Uterus (tissue), 3 donors: ENCODE measurements at regions not wholly inside any gene's neighbourhood (a gene's known extent, or its start where the extent isn't known, plus 50 kb on each side); places are given as distances from the start of the nearest gene placed in this dataset.
A peak's percentile ranks its signal among the peaks of the same experiment; 100 is the strongest.

ENCODE experiments used
- DNase-seq, 2 donors: peaks; one replicate each; pipeline ENCODE4 v3.0.0-alpha.2; 2019 to 2020
- H3K27ac ChIP-seq, 2 donors: fragments of 200-600 bp; sonication (generic); 1 replicate in 1 of 2; 2 replicates in 1 of 2; pipeline ENCODE4 v1.5.1; 2016 to 2018
- H3K27me3 ChIP-seq, 2 donors: fragments of 200-600 bp; sonication (generic); one replicate each; pipeline ENCODE4 v1.5.1; 2018 to 2019; ENCODE audit warnings: control low read depth in 1 of 2
- H3K36me3 ChIP-seq, 2 donors: fragments of 200-600 bp; sonication (generic); one replicate each; pipeline ENCODE4 v1.5.1; 2019; ENCODE audit warnings: control low read depth in 1 of 2
- H3K4me1 ChIP-seq, 2 donors: fragments of 200-600 bp; sonication (generic); one replicate each; pipeline ENCODE4 v1.5.1; 2018 to 2019; ENCODE audit warnings: control low read depth in 1 of 2
- H3K4me3 ChIP-seq, 2 donors: fragments of 200-600 bp; sonication (generic); 1 replicate in 1 of 2; 2 replicates in 1 of 2; pipeline ENCODE4 v1.5.1; 2018 to 2019; ENCODE audit warnings: mild to moderate bottlenecking in 1 of 2
- H3K9me3 ChIP-seq, 2 donors: fragments of 200-600 bp; sonication (generic); one replicate each; pipeline ENCODE4 v1.5.1; 2019; ENCODE audit warnings: control low read depth in 1 of 2
- POLR2A ChIP-seq, 2 donors: fragments of 450-650 bp; IDR thresholded peaks; one replicate each; pipeline ENCODE4 v1.6.1; 2016; ENCODE audit warnings: antibody characterized with exemption in 2 of 2, mild to moderate bottlenecking in 1 of 2, moderate library complexity in 1 of 2
- intact Hi-C: fragments of 100-400 bp; cut with DNase I; formaldehyde crosslinking; loops from one replicate; pipeline ENCODE4 v1.15.1; 2023; ENCODE audit warnings: low total_unique reads
- TF ChIP-seq, protein P1 (sequence below), 4 experiments: fragments of 200-600 bp in 2 of 4; fragments of 450-650 bp in 2 of 4; sonication (generic) in 2 of 4; IDR thresholded peaks; one replicate each; pipeline ENCODE4 v1.5.1; 2016 to 2019; ENCODE audit warnings: antibody characterized with exemption in 4 of 4, mild to moderate bottlenecking in 2 of 4, moderate library complexity in 1 of 4
- donor health status: DM: yes; HTN: yes; CAD: no.

DNA sequence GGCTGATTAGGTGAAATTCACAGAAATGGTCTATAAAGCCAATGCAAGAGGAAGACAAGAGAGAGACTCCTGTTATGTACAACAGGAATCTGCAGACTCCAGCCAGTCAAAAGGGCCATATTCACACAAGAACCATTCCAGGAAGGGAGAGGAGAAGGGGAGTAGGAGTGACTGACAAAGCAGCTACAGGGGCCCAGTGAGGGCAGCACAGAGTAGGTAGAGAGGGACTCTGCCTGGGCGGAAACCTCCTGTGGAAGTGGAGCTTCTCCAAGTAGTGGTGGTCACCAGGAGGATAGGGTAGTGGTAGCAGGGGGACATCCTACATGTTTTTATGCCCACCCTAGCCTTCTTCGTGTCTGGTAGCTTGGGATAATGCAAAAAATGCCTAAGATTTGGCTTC is 667.3 kb downstream of the ACTL7B start:
- H3K27ac ChIP-seq = no peak overlapping the region
- TF ChIP-seq POLR2A (IDR thresholded peaks at IDR 0.05) = no peak
- TF ChIP-seq, protein P1, sequence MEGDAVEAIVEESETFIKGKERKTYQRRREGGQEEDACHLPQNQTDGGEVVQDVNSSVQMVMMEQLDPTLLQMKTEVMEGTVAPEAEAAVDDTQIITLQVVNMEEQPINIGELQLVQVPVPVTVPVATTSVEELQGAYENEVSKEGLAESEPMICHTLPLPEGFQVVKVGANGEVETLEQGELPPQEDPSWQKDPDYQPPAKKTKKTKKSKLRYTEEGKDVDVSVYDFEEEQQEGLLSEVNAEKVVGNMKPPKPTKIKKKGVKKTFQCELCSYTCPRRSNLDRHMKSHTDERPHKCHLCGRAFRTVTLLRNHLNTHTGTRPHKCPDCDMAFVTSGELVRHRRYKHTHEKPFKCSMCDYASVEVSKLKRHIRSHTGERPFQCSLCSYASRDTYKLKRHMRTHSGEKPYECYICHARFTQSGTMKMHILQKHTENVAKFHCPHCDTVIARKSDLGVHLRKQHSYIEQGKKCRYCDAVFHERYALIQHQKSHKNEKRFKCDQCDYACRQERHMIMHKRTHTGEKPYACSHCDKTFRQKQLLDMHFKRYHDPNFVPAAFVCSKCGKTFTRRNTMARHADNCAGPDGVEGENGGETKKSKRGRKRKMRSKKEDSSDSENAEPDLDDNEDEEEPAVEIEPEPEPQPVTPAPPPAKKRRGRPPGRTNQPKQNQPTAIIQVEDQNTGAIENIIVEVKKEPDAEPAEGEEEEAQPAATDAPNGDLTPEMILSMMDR (IDR thresholded peaks at IDR 0.05) = no peak
- H3K4me1 ChIP-seq = no peaks in the 10 kb centered on the region
- DNase-seq = no peak
- H3K36me3 ChIP-seq = no peaks in the 10 kb centered on the region
- H3K27me3 ChIP-seq = no peaks in the 10 kb centered on the region
- intact Hi-C loops = no loop called here
- no peaks in the 10 kb centered on the region for H3K9me3 ChIP-seq
- no peak overlapping the region for H3K4me3 ChIP-seq

GRCh38 chr9:108186642-108187395 is 669.0 kb downstream of the ACTL7B start:
- Histone ChIP-seq H3K27me3 (no peaks in the 10 kb centered on the region), H3K9me3 (no peaks in the 10 kb centered on the region), H3K36me3 (no peaks in the 10 kb centered on the region), H3K4me1 (no peaks in the 10 kb centered on the region), H3K4me3 (no peak overlapping the region), H3K27ac (no peak overlapping the region)
- DNase-seq = peak in 1 of 2 donors; percentile 40
- TF ChIP-seq, protein P1 (IDR thresholded peaks at IDR 0.05) = no peak
- TF ChIP-seq POLR2A (IDR thresholded peaks at IDR 0.05) = no peak
- intact Hi-C loops = no loop called here

- DNase-seq = no peak
- Histone ChIP-seq H3K4me3 (no peak overlapping the region), H3K9me3 (no peaks in the 10 kb centered on the region), H3K27ac (no peak overlapping the region), H3K36me3 (no peaks in the 10 kb centered on the region), H3K4me1 (no peaks in the 10 kb centered on the region), H3K27me3 (no peaks in the 10 kb centered on the region)
- intact Hi-C loops = no loop called here
- TF ChIP-seq, protein P1 (IDR thresholded peaks at IDR 0.05) = no peak
- TF ChIP-seq POLR2A (IDR thresholded peaks at IDR 0.05) = no peak
Measured at GRCh38 chr9:108185613-108186012, 670.2 kb downstream of the ACTL7B start.

GRCh38 chr9:108184941-108185340 is 670.8 kb downstream of the ACTL7B start:
- intact Hi-C loops = no loop called here
- Histone ChIP-seq H3K4me3 (no peak overlapping the region), H3K27ac (no peak overlapping the region), H3K36me3 (no peaks in the 10 kb centered on the region), H3K4me1 (no peaks in the 10 kb centered on the region), H3K27me3 (no peaks in the 10 kb centered on the region), H3K9me3 (no peaks in the 10 kb centered on the region)
- DNase-seq = no peak
- TF ChIP-seq POLR2A (IDR thresholded peaks at IDR 0.05) = no peak
- TF ChIP-seq, protein P1 (IDR thresholded peaks at IDR 0.05) = no peak

GRCh38 chr9:108184009-108184408 is 671.8 kb downstream of the ACTL7B start:
- no peaks in the 10 kb centered on the region for H3K9me3 ChIP-seq
- no peaks in the 10 kb centered on the region for H3K36me3 ChIP-seq
- DNase-seq = no peak
- H3K27me3 ChIP-seq = no peaks in the 10 kb centered on the region
- H3K4me3 ChIP-seq = no peak overlapping the region
- no peaks in the 10 kb centered on the region for H3K4me1 ChIP-seq
- TF ChIP-seq, protein P1 (IDR thresholded peaks at IDR 0.05) = no peak
- no peak for TF ChIP-seq POLR2A (IDR thresholded peaks at IDR 0.05)
- intact Hi-C loops = no loop called here
- no peak overlapping the region for H3K27ac ChIP-seq
